ENCODE measurements at regions not wholly inside any gene's neighbourhood (a gene's known extent, or its start where the extent isn't known, plus 50 kb on each side); places are given as distances from the start of the nearest gene placed in this dataset.

DNA sequence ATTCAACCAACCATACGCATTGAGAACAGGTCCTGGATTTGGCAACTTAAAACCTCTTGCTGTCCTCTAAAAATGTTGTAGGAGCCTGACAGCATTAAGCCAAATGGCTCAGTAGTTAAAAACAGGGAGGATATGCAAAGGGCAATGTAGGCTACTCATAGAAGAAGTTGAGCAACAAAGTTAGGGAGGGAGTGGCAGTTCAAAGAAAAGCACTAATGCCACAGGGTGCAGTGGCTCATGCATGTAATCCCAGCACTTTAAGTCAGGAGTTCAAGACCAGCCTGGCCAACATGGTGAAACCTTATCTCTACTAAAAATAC lies 92.9 kb upstream of the ERG start:
- intact Hi-C loops (cut with micrococcal nuclease), result no loop called here
- Histone ChIP-seq H3K4me3 (no peak overlapping the region), H3K27ac (replicated peaks) (no peak overlapping the region), H3K36me3 (no peaks in the 10 kb centered on the region), H3K4me1 (no peaks in the 10 kb centered on the region), H3K27me3 (ENCODE audit: low read depth) (peaks cover 67% of the 10 kb centered on the region), H3K9me3 (replicated peaks) (no peaks in the 10 kb centered on the region)
- TF ChIP-seq, protein P1, sequence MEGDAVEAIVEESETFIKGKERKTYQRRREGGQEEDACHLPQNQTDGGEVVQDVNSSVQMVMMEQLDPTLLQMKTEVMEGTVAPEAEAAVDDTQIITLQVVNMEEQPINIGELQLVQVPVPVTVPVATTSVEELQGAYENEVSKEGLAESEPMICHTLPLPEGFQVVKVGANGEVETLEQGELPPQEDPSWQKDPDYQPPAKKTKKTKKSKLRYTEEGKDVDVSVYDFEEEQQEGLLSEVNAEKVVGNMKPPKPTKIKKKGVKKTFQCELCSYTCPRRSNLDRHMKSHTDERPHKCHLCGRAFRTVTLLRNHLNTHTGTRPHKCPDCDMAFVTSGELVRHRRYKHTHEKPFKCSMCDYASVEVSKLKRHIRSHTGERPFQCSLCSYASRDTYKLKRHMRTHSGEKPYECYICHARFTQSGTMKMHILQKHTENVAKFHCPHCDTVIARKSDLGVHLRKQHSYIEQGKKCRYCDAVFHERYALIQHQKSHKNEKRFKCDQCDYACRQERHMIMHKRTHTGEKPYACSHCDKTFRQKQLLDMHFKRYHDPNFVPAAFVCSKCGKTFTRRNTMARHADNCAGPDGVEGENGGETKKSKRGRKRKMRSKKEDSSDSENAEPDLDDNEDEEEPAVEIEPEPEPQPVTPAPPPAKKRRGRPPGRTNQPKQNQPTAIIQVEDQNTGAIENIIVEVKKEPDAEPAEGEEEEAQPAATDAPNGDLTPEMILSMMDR (IDR thresholded peaks at IDR 0.05; ENCODE audit: borderline replicate concordance), result no peak
- DNase-seq, result no peak

DNA sequence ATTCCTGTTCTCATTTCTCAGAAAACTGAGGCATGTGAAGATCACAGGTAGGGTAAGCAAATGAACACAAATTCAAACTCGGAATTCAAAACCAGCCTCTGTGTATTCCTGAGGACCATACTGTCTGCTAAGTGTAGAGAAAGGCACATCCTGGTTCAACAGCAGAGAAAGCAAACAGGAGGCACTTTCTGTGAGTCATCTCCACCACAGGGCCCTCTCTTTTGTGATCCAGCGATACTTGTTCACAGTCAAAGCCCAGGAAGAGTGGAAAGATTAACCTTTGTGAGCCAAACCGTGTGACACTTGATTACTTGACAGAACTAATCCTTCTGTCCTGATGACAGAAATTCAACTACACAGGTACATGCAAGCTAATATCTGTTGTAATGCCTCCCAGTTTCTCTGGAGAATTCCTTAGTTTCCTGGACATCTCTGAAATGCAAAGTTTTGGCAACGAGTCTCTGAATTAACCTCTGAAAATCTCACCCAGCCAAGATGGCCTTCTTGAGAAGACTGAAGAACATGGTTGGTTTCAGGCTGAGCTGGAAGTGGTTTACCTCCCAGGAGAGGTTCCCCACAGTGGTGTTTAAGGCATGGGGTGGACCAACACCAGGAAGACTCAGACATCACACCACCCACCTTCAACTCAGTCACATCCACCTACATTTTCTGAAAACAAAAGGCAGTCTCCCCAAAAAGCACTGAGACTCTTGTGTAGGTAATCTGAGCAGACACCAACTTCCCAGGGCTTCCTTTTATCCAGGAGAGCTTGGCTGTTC lies 98.2 kb upstream of the ERG start:
- peaks cover 78% of the 10 kb centered on the region for H3K27me3 ChIP-seq (ENCODE audit: low read depth)
- H3K4me1 ChIP-seq, result no peaks in the 10 kb centered on the region
- H3K27ac ChIP-seq (replicated peaks), result no peak overlapping the region
- intact Hi-C loops (cut with micrococcal nuclease), result no loop called here
- no peak for DNase-seq
- H3K9me3 ChIP-seq (replicated peaks), result no peaks in the 10 kb centered on the region
- TF ChIP-seq, protein P1 (IDR thresholded peaks at IDR 0.05; ENCODE audit: borderline replicate concordance), result no peak
- H3K36me3 ChIP-seq, result no peaks in the 10 kb centered on the region
- no peak overlapping the region for H3K4me3 ChIP-seq

DNA sequence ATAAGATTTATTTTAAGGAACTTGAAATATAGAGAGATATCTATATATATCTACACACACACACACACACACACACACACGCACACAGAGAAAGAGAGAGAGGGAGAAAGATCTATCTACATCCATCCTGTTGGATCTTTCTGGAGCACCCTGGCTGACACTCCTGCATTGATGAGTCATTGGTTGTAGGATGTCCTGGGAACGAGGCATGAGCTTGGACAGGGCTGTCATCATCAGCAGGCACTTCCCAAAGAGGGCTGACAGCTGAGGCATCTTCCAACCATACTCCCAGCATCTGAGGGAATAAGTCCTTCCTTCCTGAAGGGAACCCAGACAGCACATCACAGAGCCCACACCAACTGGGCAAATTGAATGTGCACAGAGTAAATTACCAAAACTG lies 99.1 kb upstream of the ERG start:
- no peak for DNase-seq
- H3K27me3 ChIP-seq (ENCODE audit: low read depth), result peaks cover 79% of the 10 kb centered on the region
- H3K27ac ChIP-seq (replicated peaks), result no peak overlapping the region
- H3K4me1 ChIP-seq, result no peaks in the 10 kb centered on the region
- TF ChIP-seq, protein P1 (IDR thresholded peaks at IDR 0.05; ENCODE audit: borderline replicate concordance), result no peak
- no peaks in the 10 kb centered on the region for H3K36me3 ChIP-seq
- H3K9me3 ChIP-seq (replicated peaks), result no peaks in the 10 kb centered on the region
- intact Hi-C loops (cut with micrococcal nuclease), result no loop called here
- no peak overlapping the region for H3K4me3 ChIP-seq

DNA sequence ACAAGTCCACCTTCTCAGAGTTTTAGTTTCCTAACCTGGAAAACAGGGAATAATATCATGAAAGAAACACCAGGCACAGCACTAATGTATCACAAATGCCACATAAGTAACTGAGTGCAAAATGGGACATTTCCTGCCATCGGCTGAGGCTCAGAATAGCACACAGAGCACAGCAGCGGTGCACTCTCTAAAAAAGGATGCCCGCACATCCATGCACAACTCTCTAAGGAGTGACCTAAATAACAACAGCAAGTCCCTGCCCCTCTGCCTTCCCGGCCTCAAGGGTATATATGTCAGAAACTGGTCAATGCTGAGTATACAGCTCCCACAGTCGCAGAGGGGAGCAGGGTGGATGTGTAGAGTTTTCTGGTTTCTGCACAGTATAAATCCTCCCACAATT lies 100.1 kb upstream of the ERG start:
- DNase-seq, result no peak
- Histone ChIP-seq H3K27me3 (ENCODE audit: low read depth) (peaks cover 88% of the 10 kb centered on the region), H3K4me3 (no peak overlapping the region), H3K9me3 (replicated peaks) (no peaks in the 10 kb centered on the region), H3K4me1 (no peaks in the 10 kb centered on the region), H3K36me3 (no peaks in the 10 kb centered on the region), H3K27ac (replicated peaks) (no peak overlapping the region)
- intact Hi-C loops (cut with micrococcal nuclease), result no loop called here
- TF ChIP-seq, protein P1 (IDR thresholded peaks at IDR 0.05; ENCODE audit: borderline replicate concordance), result no peak

DNA sequence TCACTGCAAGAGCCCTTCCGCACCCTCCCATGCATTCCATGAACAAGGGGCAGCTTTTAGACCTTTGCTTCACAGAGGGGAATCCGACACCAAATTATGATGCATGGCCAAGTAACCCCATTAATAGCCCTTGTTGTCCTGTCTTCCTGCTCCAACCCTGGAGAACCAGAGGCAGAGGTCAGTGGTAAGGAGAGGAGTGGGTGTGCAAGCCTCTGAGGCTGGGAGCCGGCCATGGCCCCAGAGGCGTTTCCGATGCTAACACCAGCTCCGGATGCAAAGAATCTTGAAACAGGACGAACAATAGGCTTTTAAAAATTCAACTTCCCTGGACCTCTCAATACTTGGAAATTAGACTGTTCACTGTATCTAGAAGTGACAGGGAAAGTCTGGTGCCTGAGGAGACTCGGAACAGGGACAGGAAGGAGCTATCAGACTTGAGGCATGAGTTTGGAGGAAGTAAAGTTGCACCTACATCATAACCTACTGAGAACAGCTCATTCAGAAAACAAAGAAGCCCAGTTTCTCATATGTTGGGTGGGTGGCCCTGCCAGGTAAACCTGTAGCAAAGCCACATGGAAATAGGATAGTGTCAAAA lies 101.2 kb upstream of the ERG start:
- Histone ChIP-seq H3K4me3 (no peak overlapping the region), H3K4me1 (no peaks in the 10 kb centered on the region), H3K27me3 (ENCODE audit: low read depth) (peaks cover 81% of the 10 kb centered on the region), H3K9me3 (replicated peaks) (no peaks in the 10 kb centered on the region), H3K27ac (replicated peaks) (no peak overlapping the region), H3K36me3 (no peaks in the 10 kb centered on the region)
- DNase-seq, result no peak
- intact Hi-C loops (cut with micrococcal nuclease), result no loop called here
- TF ChIP-seq, protein P1 (IDR thresholded peaks at IDR 0.05; ENCODE audit: borderline replicate concordance), result no peak
